Breast epithelium (tissue), 3 donors: ENCODE measurements at regions not wholly inside any gene's neighbourhood (a gene's known extent, or its start where the extent isn't known, plus 50 kb on each side); places are given as distances from the start of the nearest gene placed in this dataset.

Experiments
- CTCF ChIP-seq, 3 donors: fragments of 450-650 bp; IDR thresholded peaks; one replicate each; pipeline ENCODE4 v1.5.1; 2016 to 2017; ENCODE audit warnings: antibody characterized with exemption in 3 of 3, mild to moderate bottlenecking in 3 of 3, moderate library complexity in 3 of 3
- POLR2A ChIP-seq: fragments of 450-650 bp; IDR thresholded peaks from one replicate; pipeline ENCODE4 v1.6.1; 2016; ENCODE audit warnings: antibody characterized with exemption, mild to moderate bottlenecking, moderate library complexity
- POLR2AphosphoS5 ChIP-seq, 3 donors: sonication (generic); formaldehyde crosslinking; IDR thresholded peaks; one replicate each; pipeline ENCODE4 v1.6.1; 2017; ENCODE audit warnings: antibody characterized with exemption in 3 of 3

GRCh38 chr16:72256398-72257066, 84.6 kb upstream of the PMFBP1 start:
- TF ChIP-seq POLR2A (no peak), CTCF (IDR thresholded peaks at IDR 0.05) (no peak), POLR2AphosphoS5 (IDR thresholded peaks at IDR 0.05) (no peak)
